Effector CD8-positive, alpha-beta T cell (primary cell): ENCODE measurements at regions not wholly inside any gene's neighbourhood (a gene's known extent, or its start where the extent isn't known, plus 50 kb on each side); places are given as distances from the start of the nearest gene placed in this dataset.

Experiments
- DNase-seq: peaks from one replicate; lab custom pipeline; 2025; lab: John Stamatoyannopoulos, UW

GRCh38 chr7:34603711-34604444, 54.1 kb upstream of the NPSR1 start:
- DNase-seq: no peak
